Endothelial cell of umbilical vein (primary cell): ENCODE measurements at regions not wholly inside any gene's neighbourhood (a gene's known extent, or its start where the extent isn't known, plus 50 kb on each side); places are given as distances from the start of the nearest gene placed in this dataset.

Experiments
- BruUV-seq: library from RNA; stranded (reverse); fragments of 400-500 nt; replicated peaks from 2 replicates; lab custom pipeline; 2021; lab: Mats Ljungman, UMichigan
- CTCF ChIA-PET: fragments of 300-600, 350-600 bp; sonication (Branson Sonifier 250); formaldehyde crosslinking; loops from one replicate; lab custom pipeline; 2021; ENCODE audit warnings: antibody characterized with exemption, inconsistent platforms; lab: Charles Lee
- POLR2A ChIA-PET: fragments of 300-600, 350-600 bp; sonication (Branson Sonifier 250); formaldehyde crosslinking; loops from one replicate; lab custom pipeline; 2021; ENCODE audit warnings: antibody characterized with exemption, inconsistent platforms; lab: Charles Lee
- DNase-seq: peaks from one replicate; pipeline ENCODE4 v3.0.0-alpha.2; 2011; ENCODE audit warnings: low read depth, low spot score
- FAIRE-seq: peaks from 2 replicates; lab custom pipeline; 2011; peaks lifted over from hg19 to GRCh38; lab: Jason Lieb, UNC
- H2AFZ ChIP-seq: 2 replicates; pipeline ENCODE4 v1.6.0; 2012; ENCODE audit warnings: low read depth, low read length, control low read depth, inconsistent platforms
- H3K27ac ChIP-seq: 2 replicates; pipeline ENCODE4 v1.5.1; 2011; ENCODE audit warnings: low read depth, mild to moderate bottlenecking, control low read depth, low read length, moderate library complexity; ENCODE audit not compliant: insufficient read depth
- H3K27me3 ChIP-seq, 2 experiments: 2 replicates each; pipeline versions ENCODE4 v1.6.0 to v1.6.1; 2011; ENCODE audit warnings: low read length in 2 of 2, mixed read lengths in 1 of 2; ENCODE audit not compliant: control insufficient read depth in 2 of 2, insufficient read depth in 2 of 2
- H3K36me3 ChIP-seq, 2 experiments: 2 replicates in 1 of 2; 3 replicates in 1 of 2; pipeline ENCODE4 v1.5.1; 2011; ENCODE audit warnings: low read length in 2 of 2, mild to moderate bottlenecking in 1 of 2, moderate library complexity in 1 of 2; ENCODE audit not compliant: control insufficient read depth in 2 of 2, insufficient read depth in 2 of 2; ENCODE audit errors: extremely low read depth in 1 of 2
- H3K4me1 ChIP-seq: 3 replicates; pipeline ENCODE4 v1.5.1; 2011; ENCODE audit warnings: mild to moderate bottlenecking, low read length; ENCODE audit not compliant: control insufficient read depth, insufficient read depth; ENCODE audit errors: extremely low read depth
- H3K4me2 ChIP-seq: 2 replicates; pipeline ENCODE4 v1.6.1; 2011; ENCODE audit warnings: low read length, control low read depth, mixed read lengths; ENCODE audit not compliant: insufficient read depth
- H3K4me3 ChIP-seq, 3 experiments: fragments of 200-600 bp in 1 of 3; sonication (generic), shearing (Covaris generic) in 1 of 3; replicated peaks in 1 of 3; 2 replicates each; pipeline ENCODE4 v1.5.1; 2011 to 2016; ENCODE audit warnings: control low read depth in 3 of 3, low read length in 3 of 3, mild to moderate bottlenecking in 2 of 3, inconsistent platforms in 1 of 3, low read depth in 1 of 3, moderate library complexity in 1 of 3; ENCODE audit not compliant: insufficient read depth in 1 of 3
- H3K79me2 ChIP-seq: 2 replicates; pipeline ENCODE4 v1.6.0; 2012; ENCODE audit warnings: low read length, inconsistent platforms; ENCODE audit not compliant: control insufficient read depth, insufficient read depth
- H3K9ac ChIP-seq: replicated peaks from 2 replicates; pipeline ENCODE3; 2011; ENCODE audit warnings: low read length, control low read depth; ENCODE audit not compliant: insufficient read depth; ENCODE audit errors: extremely low read depth
- H3K9me1 ChIP-seq: replicated peaks from 3 replicates; pipeline ENCODE4 v1.6.0; 2011; ENCODE audit warnings: mild to moderate bottlenecking, low read length; ENCODE audit not compliant: control insufficient read depth, insufficient read depth; ENCODE audit errors: extremely low read depth
- H3K9me3 ChIP-seq: replicated peaks from 2 replicates; pipeline ENCODE4 v1.5.1; 2012; ENCODE audit warnings: low read length, inconsistent platforms; ENCODE audit not compliant: control insufficient read depth, insufficient read depth
- H4K20me1 ChIP-seq: replicated peaks from 2 replicates; pipeline ENCODE3; 2011; ENCODE audit warnings: mild to moderate bottlenecking, low read length; ENCODE audit not compliant: control insufficient read depth, insufficient read depth; ENCODE audit errors: extremely low read depth
- CTCF ChIP-seq, 2 donors: IDR thresholded peaks; 1 replicate in 1 of 2; 2 replicates in 1 of 2; pipeline ENCODE4 v1.5.1; 2011; ENCODE audit warnings: low read length in 2 of 2, mild to moderate bottlenecking in 2 of 2, moderate library complexity in 2 of 2, control low read depth in 1 of 2, inconsistent platforms in 1 of 2, low read depth in 1 of 2; ENCODE audit not compliant: insufficient read depth in 1 of 2; ENCODE audit errors: extremely low read depth in 1 of 2
- EZH2 ChIP-seq: IDR thresholded peaks from 2 replicates; pipeline ENCODE4 v1.6.1; 2012; ENCODE audit warnings: borderline replicate concordance, low read depth, mild to moderate bottlenecking, moderate library complexity, low read length, inconsistent platforms; ENCODE audit not compliant: severe bottlenecking
- JUN ChIP-seq: IDR thresholded peaks from 2 replicates; pipeline ENCODE4 v1.6.1; 2011; ENCODE audit warnings: borderline replicate concordance, low read depth; ENCODE audit not compliant: insufficient read length, insufficient read depth
- MYC ChIP-seq: IDR thresholded peaks from one replicate; pipeline ENCODE4 v1.6.1; 2011; ENCODE audit warnings: mild to moderate bottlenecking, low read depth, low read length
- POLR2A ChIP-seq: IDR thresholded peaks from 2 replicates; pipeline ENCODE4 v1.6.1; 2012; ENCODE audit warnings: low read depth, mild to moderate bottlenecking, control low read depth, low read length
- POLR2AphosphoS5 ChIP-seq: IDR thresholded peaks from 2 replicates; pipeline ENCODE4 v1.6.1; 2012; ENCODE audit warnings: low read depth, mild to moderate bottlenecking, control low read depth, low read length, moderate library complexity; ENCODE audit not compliant: insufficient read depth
- dilution Hi-C: fragments of 300-500 bp; cut with MboI; formaldehyde crosslinking; loops from one replicate; pipeline ENCODE4 v1.15.0; 2019; ENCODE audit warnings: low sequenced_read_pairs; ENCODE audit not compliant: extremely low pct_ligation_motif_present
- intact Hi-C: fragments of 100-400 bp; cut with micrococcal nuclease; formaldehyde crosslinking; loops from one replicate; pipeline ENCODE4 v1.10.0; 2022
- TF ChIP-seq, protein P1 (sequence below): IDR thresholded peaks from 2 replicates; pipeline ENCODE4 v1.6.1; 2011; ENCODE audit not compliant: insufficient read depth, insufficient read length

GRCh38 chr17:26962255-26963162, 331.4 kb upstream of the WSB1 start:
- H3K4me3 ChIP-seq, result no peak overlapping the region
- H3K4me1 ChIP-seq, result no peaks in the 10 kb centered on the region
- dilution Hi-C loops, result no loop called here
- H3K9ac ChIP-seq, result no peak overlapping the region
- intact Hi-C loops, result no loop called here
- DNase-seq, result no peak
- CTCF ChIA-PET, result no interaction called here
- POLR2A ChIA-PET, result no interaction called here
- no peaks in the 10 kb centered on the region for H3K9me1 ChIP-seq
- H3K79me2 ChIP-seq, result no peaks in the 10 kb centered on the region
- BruUV-seq, result no TSS peak
- no peaks in the 10 kb centered on the region for H4K20me1 ChIP-seq
- no peak overlapping the region for H3K27ac ChIP-seq
- no peak for FAIRE-seq
- no peaks in the 10 kb centered on the region for H3K9me3 ChIP-seq
- TF ChIP-seq POLR2AphosphoS5 (no peak), CTCF (IDR thresholded peaks at IDR 0.05; ENCODE audit: extremely low read depth in 1 of 2, insufficient read depth in 1 of 2, low read depth in 1 of 2, low read length in 2 of 2) (no peak), EZH2 (no peak), JUN (no peak), POLR2A (no peak), MYC (no peak)
- TF ChIP-seq, protein P1, sequence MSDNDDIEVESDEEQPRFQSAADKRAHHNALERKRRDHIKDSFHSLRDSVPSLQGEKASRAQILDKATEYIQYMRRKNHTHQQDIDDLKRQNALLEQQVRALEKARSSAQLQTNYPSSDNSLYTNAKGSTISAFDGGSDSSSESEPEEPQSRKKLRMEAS, result no peak
- no peaks in the 10 kb centered on the region for H3K36me3 ChIP-seq
- no peak overlapping the region for H3K4me2 ChIP-seq
- H2AFZ ChIP-seq, result no peak overlapping the region
- no peaks in the 10 kb centered on the region for H3K27me3 ChIP-seq
